HG02884 (cell line): ENCODE measurements at regions not wholly inside any gene's neighbourhood (a gene's known extent, or its start where the extent isn't known, plus 50 kb on each side); places are given as distances from the start of the nearest gene placed in this dataset.
"Not testable (repeated sequence)": the region's sequence is repeated elsewhere in the genome, so short reads cannot be mapped to it uniquely, and the experiment has no call there.

ENCODE experiments used
- ATAC-seq: cut with Tn5 transposase; IDR thresholded peaks from one replicate; pipeline ENCODE4 v1.9.1; 2021; ENCODE audit warnings: mild to moderate bottlenecking, moderate library complexity; ENCODE audit not compliant: unreplicated experiment

- no peak for ATAC-seq
Observed at GRCh38 chr6:19370831-19371230, 466.3 kb upstream of the ID4 start.

GRCh38 chr6:19375613-19376012 is 461.6 kb upstream of the ID4 start:
- no peak for ATAC-seq

- ATAC-seq, result no peak
Observed at GRCh38 chr6:19377722-19378121, 459.4 kb upstream of the ID4 start.

- ATAC-seq, result no peak
Observed at GRCh38 chr6:19380293-19380692, 456.9 kb upstream of the ID4 start.

GRCh38 chr6:19382676-19383075 is 454.5 kb upstream of the ID4 start:
- no peak for ATAC-seq

GRCh38 chr6:19391926-19392325 is 445.2 kb upstream of the ID4 start:
- no peak for ATAC-seq

GRCh38 chr6:19394051-19394450 is 443.1 kb upstream of the ID4 start:
- ATAC-seq, result no peak

- ATAC-seq, result no peak
Observed at GRCh38 chr6:19394687-19395086, 442.5 kb upstream of the ID4 start.

GRCh38 chr6:19395316-19395715 is 441.9 kb upstream of the ID4 start:
- no peak for ATAC-seq

- ATAC-seq, result no peak
Observed at GRCh38 chr6:19399406-19399805, 437.8 kb upstream of the ID4 start.

- ATAC-seq, result not testable (repeated sequence)
Observed at GRCh38 chr6:19404884-19405283, 432.3 kb upstream of the ID4 start.

- ATAC-seq, result no peak
Observed at GRCh38 chr6:19408331-19408730, 428.8 kb upstream of the ID4 start.

- no peak for ATAC-seq
Observed at GRCh38 chr6:19410481-19410880, 426.7 kb upstream of the ID4 start.

- ATAC-seq, result no peak
Observed at GRCh38 chr6:19413323-19413722, 423.8 kb upstream of the ID4 start.

- ATAC-seq, result no peak
Observed at GRCh38 chr6:19415605-19416326, 421.4 kb upstream of the ID4 start.

GRCh38 chr6:19416811-19417210 is 420.4 kb upstream of the ID4 start:
- ATAC-seq, result no peak

- ATAC-seq, result no peak
Observed at GRCh38 chr6:19417713-19418112, 419.5 kb upstream of the ID4 start.

GRCh38 chr6:19424853-19425252 is 412.3 kb upstream of the ID4 start:
- no peak for ATAC-seq

- no peak for ATAC-seq
Observed at GRCh38 chr6:19427548-19427947, 409.6 kb upstream of the ID4 start.

GRCh38 chr6:19432966-19433498 is 404.1 kb upstream of the ID4 start:
- ATAC-seq, result no peak

GRCh38 chr6:19434065-19434464 is 403.1 kb upstream of the ID4 start:
- ATAC-seq, result no peak

GRCh38 chr6:19435755-19436154 is 401.4 kb upstream of the ID4 start:
- ATAC-seq, result no peak
